Coronary artery (tissue), 2 donors: ENCODE measurements at regions not wholly inside any gene's neighbourhood (a gene's known extent, or its start where the extent isn't known, plus 50 kb on each side); places are given as distances from the start of the nearest gene placed in this dataset.
"Not testable (repeated sequence)": the region's sequence is repeated elsewhere in the genome, so short reads cannot be mapped to it uniquely, and the experiment has no call there.

Source experiments
- DNase-seq: peaks from one replicate; pipeline ENCODE4 v3.0.0-alpha.2; 2017; ENCODE audit warnings: low spot score
- H3K27ac ChIP-seq, 2 donors: fragments of 200-600 bp; sonication (generic); one replicate each; pipeline ENCODE4 v1.5.1; 2016 to 2019
- H3K4me3 ChIP-seq: fragments of 200-600 bp; sonication (generic); 2 replicates; pipeline ENCODE4 v1.5.1; 2016; ENCODE audit warnings: mild to moderate bottlenecking, moderate library complexity
- TF ChIP-seq, protein P1 (sequence below): fragments of 200-600 bp; sonication (generic); IDR thresholded peaks from one replicate; pipeline ENCODE4 v1.5.1; 2019; ENCODE audit warnings: antibody characterized with exemption

- DNase-seq: no peak
- TF ChIP-seq, protein P1, sequence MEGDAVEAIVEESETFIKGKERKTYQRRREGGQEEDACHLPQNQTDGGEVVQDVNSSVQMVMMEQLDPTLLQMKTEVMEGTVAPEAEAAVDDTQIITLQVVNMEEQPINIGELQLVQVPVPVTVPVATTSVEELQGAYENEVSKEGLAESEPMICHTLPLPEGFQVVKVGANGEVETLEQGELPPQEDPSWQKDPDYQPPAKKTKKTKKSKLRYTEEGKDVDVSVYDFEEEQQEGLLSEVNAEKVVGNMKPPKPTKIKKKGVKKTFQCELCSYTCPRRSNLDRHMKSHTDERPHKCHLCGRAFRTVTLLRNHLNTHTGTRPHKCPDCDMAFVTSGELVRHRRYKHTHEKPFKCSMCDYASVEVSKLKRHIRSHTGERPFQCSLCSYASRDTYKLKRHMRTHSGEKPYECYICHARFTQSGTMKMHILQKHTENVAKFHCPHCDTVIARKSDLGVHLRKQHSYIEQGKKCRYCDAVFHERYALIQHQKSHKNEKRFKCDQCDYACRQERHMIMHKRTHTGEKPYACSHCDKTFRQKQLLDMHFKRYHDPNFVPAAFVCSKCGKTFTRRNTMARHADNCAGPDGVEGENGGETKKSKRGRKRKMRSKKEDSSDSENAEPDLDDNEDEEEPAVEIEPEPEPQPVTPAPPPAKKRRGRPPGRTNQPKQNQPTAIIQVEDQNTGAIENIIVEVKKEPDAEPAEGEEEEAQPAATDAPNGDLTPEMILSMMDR: no peak
- H3K27ac ChIP-seq: no peak overlapping the region
- no peak overlapping the region for H3K4me3 ChIP-seq
Observed at GRCh38 chr5:21024966-21025365, 1037.0 kb upstream of the CDH18 start.

GRCh38 chr5:21013237-21013636 is 1025.2 kb upstream of the CDH18 start:
- Histone ChIP-seq H3K27ac (no peak overlapping the region), H3K4me3 (no peak overlapping the region)
- TF ChIP-seq, protein P1: no peak
- no peak for DNase-seq

DNA sequence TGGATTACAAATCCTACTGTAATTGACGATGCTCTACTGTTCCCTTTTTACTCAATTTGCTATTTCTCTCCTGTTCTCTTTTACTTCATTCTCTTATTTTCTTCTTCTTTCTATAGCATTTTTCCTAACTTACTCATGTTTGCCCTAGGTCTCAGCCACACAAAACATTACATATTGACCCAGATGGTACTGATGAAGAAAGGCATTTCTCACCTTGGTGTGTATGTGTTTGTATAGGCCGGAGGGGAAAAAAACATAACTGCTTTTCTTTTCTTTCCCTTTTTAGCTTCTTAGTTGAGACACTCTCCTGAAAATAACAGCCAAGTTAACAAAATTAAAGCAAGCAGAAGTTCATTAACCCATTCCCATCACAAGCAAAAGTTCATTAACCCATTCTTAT is 1019.8 kb upstream of the CDH18 start:
- TF ChIP-seq, protein P1: no peak
- DNase-seq: no peak

GRCh38 chr5:20988933-20989332 is 1000.9 kb upstream of the CDH18 start:
- H3K4me3 ChIP-seq, DNase-seq, H3K27ac ChIP-seq: not testable (repeated sequence)

More for the DNA sequence above, 1019.8 kb upstream of the CDH18 start:
- no peak overlapping the region for H3K27ac ChIP-seq
- H3K4me3 ChIP-seq: no peak overlapping the region

DNA sequence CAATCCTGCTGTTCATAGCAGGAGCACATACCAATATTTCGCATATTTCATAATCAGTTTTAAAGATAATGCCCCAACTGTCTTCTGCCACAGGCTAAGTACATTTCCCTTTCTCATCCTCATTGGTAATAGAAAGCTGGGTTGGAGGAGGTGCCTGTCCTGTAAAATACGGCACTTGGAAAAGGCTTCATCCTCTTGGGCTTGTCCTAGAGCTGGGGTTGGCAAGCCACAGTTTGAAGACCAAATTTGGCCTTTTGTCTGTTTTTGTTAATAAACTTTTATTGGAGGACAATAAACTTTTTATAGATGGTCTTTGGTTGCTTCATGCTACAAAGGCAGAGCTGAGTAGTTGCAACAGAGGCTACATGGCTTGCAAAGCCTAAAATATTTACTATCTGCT is 997.8 kb upstream of the CDH18 start:
- Histone ChIP-seq H3K27ac (no peak overlapping the region), H3K4me3 (no peak overlapping the region)
- TF ChIP-seq, protein P1: no peak
- no peak for DNase-seq

DNA sequence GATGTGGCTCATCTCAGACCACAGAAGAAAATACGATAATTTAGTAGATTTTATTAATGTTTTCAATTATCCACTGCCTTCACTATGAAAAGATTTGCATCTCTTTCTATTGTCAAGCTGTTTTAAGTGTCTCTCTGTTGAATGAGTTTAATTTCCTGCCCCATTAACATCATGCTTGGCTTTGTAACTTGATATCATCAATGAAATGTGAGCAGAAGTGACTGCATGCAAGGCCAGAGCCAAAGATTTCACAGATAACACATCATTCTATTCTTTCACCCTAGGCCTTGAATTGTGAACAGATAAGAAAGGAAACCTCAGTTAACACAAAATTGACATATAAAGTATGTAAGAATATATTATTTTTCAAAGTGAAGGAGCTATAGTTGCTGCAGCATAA is 986.4 kb upstream of the CDH18 start:
- Histone ChIP-seq H3K27ac (no peak overlapping the region), H3K4me3 (no peak overlapping the region)
- TF ChIP-seq, protein P1: no peak
- no peak for DNase-seq

- Histone ChIP-seq H3K4me3 (peak overlapping the region; percentile 61), H3K27ac (peak overlapping the region in 1 of 2 donors; percentile 19)
- TF ChIP-seq, protein P1: peak; percentile 51
- DNase-seq: peak; percentile 77
Observed at GRCh38 chr5:20972419-20972925, 984.5 kb upstream of the CDH18 start.

DNA sequence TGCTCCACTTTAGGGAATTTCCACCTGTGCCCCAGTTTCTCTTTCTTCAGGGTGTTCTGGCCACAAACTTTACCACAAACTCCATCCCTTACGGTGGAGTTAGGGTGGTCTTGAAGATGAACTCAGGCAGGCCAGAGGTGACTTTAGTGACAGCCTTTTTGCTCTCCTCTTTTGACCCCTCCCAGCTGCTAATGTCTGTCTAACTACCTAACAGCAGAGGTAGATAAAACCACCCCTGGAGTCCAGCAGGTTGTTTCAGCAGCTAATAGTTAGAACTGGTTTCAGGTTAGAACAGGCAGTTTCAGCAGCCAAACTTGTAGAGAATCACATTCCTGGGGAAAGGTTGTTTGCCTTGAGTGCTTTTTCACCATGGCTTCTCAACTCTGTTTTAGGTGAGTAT is 971.3 kb upstream of the CDH18 start:
- no peak for DNase-seq
- H3K27ac ChIP-seq: no peak overlapping the region
- TF ChIP-seq, protein P1: no peak
- no peak overlapping the region for H3K4me3 ChIP-seq
